ENCODE measurements at regions not wholly inside any gene's neighbourhood (a gene's known extent, or its start where the extent isn't known, plus 50 kb on each side); places are given as distances from the start of the nearest gene placed in this dataset.

- TF ChIP-seq BHLHE40 (IDR thresholded peaks at IDR 0.05; ENCODE audit: borderline replicate concordance), result no peak
- no peak for TF ChIP-seq LEF1 (IDR thresholded peaks at IDR 0.05; ENCODE audit: borderline replicate concordance)
- no peak for TF ChIP-seq SUZ12 (IDR thresholded peaks at IDR 0.05)
- no peak for TF ChIP-seq TARDBP (IDR thresholded peaks at IDR 0.05)
- TF ChIP-seq CTBP1 (IDR thresholded peaks at IDR 0.05; ENCODE audit: borderline replicate concordance), result no peak
- no peak for TF ChIP-seq FOXK2 (IDR thresholded peaks at IDR 0.05)
- TF ChIP-seq FOXM1 (IDR thresholded peaks at IDR 0.05; ENCODE audit: borderline replicate concordance), result no peak
- no peak for TF ChIP-seq L3MBTL2 (conservative IDR thresholded peaks at IDR 0.05)
- TF ChIP-seq ELF4 (IDR thresholded peaks at IDR 0.05), result no peak
- no peak for TF ChIP-seq SP1 (IDR thresholded peaks at IDR 0.05)
These were observed 90.7 kb upstream of the PTPRR start for GRCh38 chr12:71011261-71011660.
